ENCODE measurements at regions not wholly inside any gene's neighbourhood (a gene's known extent, or its start where the extent isn't known, plus 50 kb on each side); places are given as distances from the start of the nearest gene placed in this dataset.

DNA sequence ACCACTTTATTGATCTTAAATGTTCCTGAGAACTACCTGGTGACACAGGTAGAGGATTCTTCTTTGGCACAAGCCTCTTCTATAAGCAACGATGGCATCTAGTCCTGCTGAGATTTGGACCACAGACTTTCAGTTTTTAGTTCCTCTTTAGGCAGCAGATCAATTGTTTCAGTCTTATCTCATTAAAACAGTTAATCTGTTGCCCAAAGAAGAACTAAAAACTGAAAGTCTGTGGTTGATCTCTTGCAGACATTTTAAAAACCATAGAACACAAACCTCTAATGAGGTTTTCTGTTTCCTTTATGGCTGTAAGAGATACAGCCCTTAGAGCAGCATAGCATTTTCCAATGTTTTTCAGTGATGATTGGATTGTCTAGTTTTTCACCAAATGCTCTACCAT lies 480.9 kb downstream of the MTRR start:
- H3K27me3 Mint-ChIP-seq, result no peaks in the 10 kb centered on the region
- Histone ChIP-seq H3K27me3 (ENCODE audit: control insufficient read depth in 1 of 2, insufficient read depth in 2 of 2, low read length in 2 of 2) (no peaks in the 10 kb centered on the region), H3K4me1 (ENCODE audit: insufficient read depth, low read length) (no peaks in the 10 kb centered on the region), H3K36me3 (ENCODE audit: insufficient read depth, low read length) (no peaks in the 10 kb centered on the region), H3K4me3 (ENCODE audit: low read length) (no peak overlapping the region), H3K9me3 (ENCODE audit: control insufficient read depth in 1 of 2, insufficient read depth in 1 of 2, low read length in 2 of 2) (peaks cover 0 to 8% of the 10 kb centered on the region in 2 experiments), H3K27ac (ENCODE audit: low read depth in 1 of 2, low read length in 2 of 2) (no peak overlapping the region)
- ChIA-PET CTCF (no interaction called here), POLR2A (no interaction called here)
- H3K4me3 Mint-ChIP-seq, result no peak overlapping the region
- no peak for DNase-seq
- H3K9me3 Mint-ChIP-seq, result peaks cover 17% of the 10 kb centered on the region
- no peak for ATAC-seq (ENCODE audit: poor library complexity)
- H3K36me3 Mint-ChIP-seq (ENCODE audit: low read depth), result no peaks in the 10 kb centered on the region
- intact Hi-C loops (cut with DNase I, micrococcal nuclease), result no loop called here
- TF ChIP-seq, protein P1, sequence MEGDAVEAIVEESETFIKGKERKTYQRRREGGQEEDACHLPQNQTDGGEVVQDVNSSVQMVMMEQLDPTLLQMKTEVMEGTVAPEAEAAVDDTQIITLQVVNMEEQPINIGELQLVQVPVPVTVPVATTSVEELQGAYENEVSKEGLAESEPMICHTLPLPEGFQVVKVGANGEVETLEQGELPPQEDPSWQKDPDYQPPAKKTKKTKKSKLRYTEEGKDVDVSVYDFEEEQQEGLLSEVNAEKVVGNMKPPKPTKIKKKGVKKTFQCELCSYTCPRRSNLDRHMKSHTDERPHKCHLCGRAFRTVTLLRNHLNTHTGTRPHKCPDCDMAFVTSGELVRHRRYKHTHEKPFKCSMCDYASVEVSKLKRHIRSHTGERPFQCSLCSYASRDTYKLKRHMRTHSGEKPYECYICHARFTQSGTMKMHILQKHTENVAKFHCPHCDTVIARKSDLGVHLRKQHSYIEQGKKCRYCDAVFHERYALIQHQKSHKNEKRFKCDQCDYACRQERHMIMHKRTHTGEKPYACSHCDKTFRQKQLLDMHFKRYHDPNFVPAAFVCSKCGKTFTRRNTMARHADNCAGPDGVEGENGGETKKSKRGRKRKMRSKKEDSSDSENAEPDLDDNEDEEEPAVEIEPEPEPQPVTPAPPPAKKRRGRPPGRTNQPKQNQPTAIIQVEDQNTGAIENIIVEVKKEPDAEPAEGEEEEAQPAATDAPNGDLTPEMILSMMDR (IDR thresholded peaks at IDR 0.05), result no peak
- H3K4me1 Mint-ChIP-seq (ENCODE audit: low read depth), result no peaks in the 10 kb centered on the region
- H3K27ac Mint-ChIP-seq, result no peak overlapping the region

DNA sequence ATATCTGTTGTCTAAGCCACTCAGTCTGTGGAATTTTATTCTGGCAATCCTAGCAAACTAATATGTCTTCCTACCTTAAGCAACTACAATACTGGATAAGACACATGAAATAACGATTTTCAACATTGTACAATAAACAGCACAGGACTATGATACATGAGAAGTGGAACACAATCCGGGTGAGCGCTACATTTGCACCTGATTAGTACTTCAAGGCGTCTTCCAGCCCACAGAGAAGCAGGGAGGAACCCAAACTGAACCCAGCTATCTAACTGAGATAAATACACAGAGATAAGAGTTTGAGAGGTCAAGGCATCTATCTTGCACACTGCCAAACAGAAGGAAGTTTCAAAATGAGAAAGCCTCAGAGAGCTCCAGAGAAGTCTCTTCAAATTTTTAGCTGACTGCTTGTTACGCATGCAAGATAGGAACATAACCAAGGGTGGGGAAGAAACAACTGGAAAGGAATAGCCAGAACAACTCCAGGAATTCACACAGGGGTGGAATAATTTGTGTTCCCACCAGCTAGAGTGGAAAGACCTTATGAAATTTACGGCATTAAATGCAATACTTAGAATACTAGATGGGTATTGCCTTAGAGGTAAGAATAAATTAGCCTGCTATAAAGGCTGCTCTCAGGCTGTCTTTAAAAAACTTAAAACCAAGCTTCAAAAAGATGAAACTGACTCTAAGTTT lies 481.8 kb downstream of the MTRR start:
- no peak overlapping the region for H3K4me3 ChIP-seq (ENCODE audit: low read length)
- H3K27ac Mint-ChIP-seq, result no peak overlapping the region
- ChIA-PET POLR2A (no interaction called here), CTCF (no interaction called here)
- no peaks in the 10 kb centered on the region for H3K27me3 Mint-ChIP-seq
- no peaks in the 10 kb centered on the region for H3K36me3 ChIP-seq (ENCODE audit: insufficient read depth, low read length)
- DNase-seq, result no peak
- no peaks in the 10 kb centered on the region for H3K4me1 Mint-ChIP-seq (ENCODE audit: low read depth)
- no peaks in the 10 kb centered on the region for H3K4me1 ChIP-seq (ENCODE audit: insufficient read depth, low read length)
- peaks cover 0 to 8% of the 10 kb centered on the region in 2 experiments for H3K9me3 ChIP-seq (ENCODE audit: control insufficient read depth in 1 of 2, insufficient read depth in 1 of 2, low read length in 2 of 2)
- peaks cover 14% of the 10 kb centered on the region for H3K9me3 Mint-ChIP-seq
- H3K27ac ChIP-seq (ENCODE audit: low read depth in 1 of 2, low read length in 2 of 2), result no peak overlapping the region
- TF ChIP-seq, protein P1 (IDR thresholded peaks at IDR 0.05), result no peak
- no peaks in the 10 kb centered on the region for H3K27me3 ChIP-seq (ENCODE audit: control insufficient read depth in 1 of 2, insufficient read depth in 2 of 2, low read length in 2 of 2)
- no peak overlapping the region for H3K4me3 Mint-ChIP-seq
- no peak for ATAC-seq (ENCODE audit: poor library complexity)
- H3K36me3 Mint-ChIP-seq (ENCODE audit: low read depth), result no peaks in the 10 kb centered on the region
- intact Hi-C loops (cut with DNase I, micrococcal nuclease), result no loop called here

DNA sequence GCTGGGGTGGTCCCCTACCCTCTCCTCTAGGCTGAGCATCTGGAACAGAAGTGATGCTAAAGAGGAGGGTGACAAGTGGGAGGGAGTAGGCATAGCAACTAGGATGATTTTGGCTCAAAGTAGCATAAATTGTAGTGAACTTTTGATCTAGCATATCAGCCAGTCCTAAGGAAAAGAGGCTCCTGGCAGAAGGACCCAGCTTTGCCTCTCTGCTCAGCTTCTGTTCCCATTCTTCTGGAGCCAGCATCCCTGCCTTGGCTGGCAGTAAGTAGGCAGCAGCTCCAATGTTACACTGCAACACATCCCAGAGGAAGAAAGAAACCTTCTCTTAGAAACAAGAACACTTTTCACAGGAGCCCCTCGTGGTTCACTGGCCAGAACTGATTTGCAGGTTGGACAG lies 487.0 kb downstream of the MTRR start:
- Mint-ChIP-seq H3K4me3 (no peak overlapping the region), H3K27ac (no peak overlapping the region), H3K36me3 (ENCODE audit: low read depth) (no peaks in the 10 kb centered on the region), H3K27me3 (no peaks in the 10 kb centered on the region), H3K4me1 (ENCODE audit: low read depth) (no peaks in the 10 kb centered on the region), H3K9me3 (peaks cover 2% of the 10 kb centered on the region)
- no peak overlapping the region for H3K4me3 ChIP-seq (ENCODE audit: low read length)
- H3K9me3 ChIP-seq (ENCODE audit: control insufficient read depth in 1 of 2, insufficient read depth in 1 of 2, low read length in 2 of 2), result peaks cover 0 to 3% of the 10 kb centered on the region in 2 experiments
- POLR2A ChIA-PET, result no interaction called here
- CTCF ChIA-PET, result no interaction called here
- no peak overlapping the region for H3K27ac ChIP-seq (ENCODE audit: low read depth in 1 of 2, low read length in 2 of 2)
- no peaks in the 10 kb centered on the region for H3K4me1 ChIP-seq (ENCODE audit: insufficient read depth, low read length)
- H3K36me3 ChIP-seq (ENCODE audit: insufficient read depth, low read length), result no peaks in the 10 kb centered on the region
- DNase-seq, result no peak
- TF ChIP-seq, protein P1 (IDR thresholded peaks at IDR 0.05), result no peak
- intact Hi-C loops (cut with DNase I, micrococcal nuclease), result no loop called here
- H3K27me3 ChIP-seq (ENCODE audit: control insufficient read depth in 1 of 2, insufficient read depth in 2 of 2, low read length in 2 of 2), result no peaks in the 10 kb centered on the region
- no peak for ATAC-seq (ENCODE audit: poor library complexity)
